ENCODE measurements at regions not wholly inside any gene's neighbourhood (a gene's known extent, or its start where the extent isn't known, plus 50 kb on each side); places are given as distances from the start of the nearest gene placed in this dataset.
"Not testable (repeated sequence)": the region's sequence is repeated elsewhere in the genome, so short reads cannot be mapped to it uniquely, and the experiment has no call there.

DNA sequence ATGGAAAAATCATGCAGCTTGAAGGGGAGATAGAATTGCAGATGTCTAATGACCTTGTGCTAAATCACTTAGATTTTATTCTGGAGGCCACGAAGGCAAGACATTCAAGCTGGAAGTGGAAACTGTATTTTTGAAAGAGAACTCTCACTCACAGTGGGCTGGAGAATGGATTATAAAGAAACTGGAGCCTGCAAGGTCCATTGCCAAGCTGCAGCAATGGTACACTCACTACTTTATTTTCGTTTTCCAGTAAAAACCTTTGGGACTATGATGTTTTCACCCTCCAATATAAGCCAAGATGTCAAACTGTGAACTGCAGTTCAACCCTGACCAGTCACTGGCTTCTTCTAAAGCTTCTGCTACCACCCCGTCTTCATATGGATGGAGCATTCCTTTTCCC is 62.0 kb downstream of the SKIDA1 start:
- no peak for FAIRE-seq

DNA sequence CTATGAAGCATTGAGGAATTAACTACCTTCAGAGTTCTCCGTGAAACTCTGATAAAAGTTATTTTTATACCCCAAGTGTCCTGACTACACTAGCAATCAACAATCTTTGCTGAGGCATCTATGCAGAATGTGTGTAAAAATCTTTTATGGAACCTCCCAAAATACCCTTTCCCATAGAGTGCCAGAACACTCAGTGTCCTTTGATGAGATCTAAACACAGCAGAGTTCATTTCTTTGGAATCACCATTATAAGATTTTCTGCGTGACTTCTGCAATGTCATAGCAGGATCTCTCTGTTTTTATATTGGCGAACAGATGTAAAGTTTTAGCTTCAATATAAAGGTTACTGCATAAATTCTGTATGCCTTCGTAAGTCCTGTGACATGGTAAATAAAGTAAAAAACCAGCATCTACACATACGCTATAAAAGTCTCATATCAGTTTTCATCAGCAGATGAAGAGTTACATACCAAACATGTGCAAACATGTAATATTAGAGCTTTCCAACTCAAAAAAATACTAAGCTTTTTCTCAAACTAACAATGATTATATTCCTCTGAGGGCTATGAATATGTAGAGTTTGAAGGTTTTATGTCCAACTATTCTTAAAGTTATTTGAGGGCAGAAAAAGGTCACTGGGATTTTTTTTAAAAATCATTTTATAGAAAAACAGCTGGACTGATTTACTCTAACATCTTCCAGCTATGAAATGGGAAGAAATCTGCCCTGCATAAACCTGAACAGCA is 67.2 kb downstream of the SKIDA1 start:
- FAIRE-seq: no peak

DNA sequence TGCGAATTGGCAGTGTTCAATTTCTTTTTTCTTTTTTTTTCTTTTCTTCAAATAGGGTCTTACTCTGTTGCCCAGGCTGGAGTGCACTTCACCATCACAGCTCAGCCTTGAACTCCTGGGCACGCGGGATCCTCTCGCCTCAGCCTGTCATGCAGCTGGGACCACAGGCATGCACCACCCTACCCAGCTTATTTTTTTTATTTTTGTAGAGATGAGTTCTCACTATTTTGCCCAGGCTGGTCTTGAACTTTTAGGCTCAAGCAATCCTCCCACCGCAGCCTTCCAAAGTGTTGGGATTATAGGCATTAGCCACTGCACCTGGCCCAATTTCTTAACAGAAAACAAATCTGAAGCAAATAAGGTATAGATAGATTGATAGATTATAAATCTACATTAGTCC is 69.3 kb downstream of the SKIDA1 start:
- FAIRE-seq: no peak

DNA sequence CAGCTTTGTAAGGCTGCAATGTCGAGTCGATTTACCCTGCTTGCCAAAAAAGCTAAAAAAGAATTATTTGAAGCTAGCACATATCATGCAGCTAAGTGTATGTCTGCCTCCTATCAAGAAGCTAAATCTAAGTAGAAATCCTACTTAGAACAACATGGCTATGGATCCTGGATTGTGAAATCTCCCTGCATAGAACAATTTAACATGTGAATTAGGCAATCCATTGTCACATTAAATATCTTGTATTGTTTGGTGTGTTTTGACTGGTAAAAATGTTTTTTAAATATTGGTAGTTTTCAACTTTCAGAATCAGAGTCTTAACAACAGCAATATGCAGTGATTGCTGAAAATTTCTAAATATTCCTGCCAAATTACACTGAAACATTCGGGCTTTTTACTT is 73.3 kb downstream of the SKIDA1 start:
- peak; percentile 19 for FAIRE-seq

DNA sequence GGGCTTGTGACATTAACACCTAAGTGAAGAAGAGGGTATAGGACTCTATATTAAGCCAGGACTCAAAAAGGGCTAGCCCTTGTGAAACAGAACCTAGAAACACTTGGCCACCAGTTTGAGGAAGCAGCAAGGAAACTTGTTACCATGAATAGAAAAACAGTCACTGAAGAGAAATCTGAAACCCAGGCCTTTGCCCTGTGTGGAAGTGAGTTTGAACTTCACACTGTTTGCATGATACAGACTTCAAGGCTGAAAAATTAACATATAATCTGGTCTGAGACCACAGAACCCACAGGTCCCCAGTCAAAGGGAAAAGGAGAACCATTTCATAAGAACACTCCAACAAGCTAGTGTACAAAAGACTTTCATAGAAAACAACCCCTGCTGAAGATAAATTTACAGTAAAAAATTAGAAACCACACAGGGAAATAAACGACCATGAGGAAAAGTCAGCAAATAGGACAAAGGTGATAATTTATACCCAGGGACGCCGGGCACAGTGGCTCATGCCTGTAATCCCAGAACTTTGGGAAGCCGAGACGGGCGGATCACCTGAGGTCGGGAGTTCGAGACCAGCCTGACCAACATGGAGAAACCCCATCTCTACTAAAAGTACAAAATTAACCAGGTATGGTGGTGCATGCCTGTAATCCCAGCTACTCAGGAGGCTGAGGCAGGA is 76.1 kb downstream of the SKIDA1 start:
- FAIRE-seq: no peak

DNA sequence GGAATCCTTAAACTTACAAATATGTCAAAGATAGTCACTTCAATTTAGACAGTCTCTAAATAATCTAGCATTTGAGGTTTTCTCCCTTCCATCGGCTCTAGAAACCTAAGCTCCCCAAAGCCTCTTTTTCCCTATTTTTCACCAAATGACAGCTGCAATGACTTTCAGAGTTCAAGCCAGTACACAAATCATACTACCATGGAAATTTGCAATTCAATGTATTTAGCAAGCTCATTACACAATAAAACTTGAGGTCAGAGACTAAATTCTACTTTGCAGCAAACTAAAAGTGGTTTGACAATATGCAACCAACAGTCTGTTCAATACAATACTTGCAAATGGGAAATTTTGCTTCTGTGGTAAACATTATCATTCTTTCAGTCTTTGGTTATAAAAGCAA is 80.3 kb downstream of the SKIDA1 start:
- FAIRE-seq: no peak

DNA sequence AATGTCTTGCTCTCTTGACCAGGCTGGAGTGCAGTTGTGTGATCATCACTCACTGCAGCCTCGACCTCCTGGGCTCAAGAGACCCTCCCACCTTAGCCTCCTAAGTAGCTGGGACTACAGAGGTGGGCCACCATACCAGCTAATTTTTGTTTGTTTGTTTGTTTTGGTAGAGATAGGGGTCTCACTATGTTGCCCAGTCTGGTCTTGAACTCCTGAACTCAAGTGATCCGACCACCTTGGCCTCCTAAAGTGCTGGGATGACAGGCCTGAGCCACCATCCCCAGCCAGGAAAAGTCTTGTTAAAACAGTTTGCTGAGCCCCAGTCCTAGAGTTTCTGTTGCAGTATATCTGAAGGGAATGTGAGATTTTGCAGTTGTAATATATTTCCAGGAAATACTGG is 83.9 kb downstream of the SKIDA1 start:
- FAIRE-seq: no peak

DNA sequence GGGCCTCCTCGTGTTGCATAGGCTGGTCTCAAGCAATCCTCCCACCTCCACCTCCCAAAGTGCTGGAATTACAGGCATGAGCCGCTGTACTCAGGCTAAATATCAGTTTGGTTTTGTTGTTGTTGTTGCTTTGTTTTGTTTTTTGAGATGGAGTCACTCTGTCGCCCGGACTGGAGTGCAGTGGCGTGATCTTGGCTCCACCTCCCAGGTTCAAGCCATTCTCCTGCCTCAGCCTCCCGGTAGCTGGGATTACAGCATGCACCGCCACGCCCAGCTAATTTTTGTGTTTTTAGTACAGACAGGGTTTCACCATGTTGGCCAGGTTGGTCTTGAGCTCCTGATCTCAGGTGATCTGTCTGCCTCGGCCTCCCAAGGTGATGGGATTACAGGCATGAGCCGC is 86.6 kb downstream of the SKIDA1 start:
- not testable (repeated sequence) for FAIRE-seq

DNA sequence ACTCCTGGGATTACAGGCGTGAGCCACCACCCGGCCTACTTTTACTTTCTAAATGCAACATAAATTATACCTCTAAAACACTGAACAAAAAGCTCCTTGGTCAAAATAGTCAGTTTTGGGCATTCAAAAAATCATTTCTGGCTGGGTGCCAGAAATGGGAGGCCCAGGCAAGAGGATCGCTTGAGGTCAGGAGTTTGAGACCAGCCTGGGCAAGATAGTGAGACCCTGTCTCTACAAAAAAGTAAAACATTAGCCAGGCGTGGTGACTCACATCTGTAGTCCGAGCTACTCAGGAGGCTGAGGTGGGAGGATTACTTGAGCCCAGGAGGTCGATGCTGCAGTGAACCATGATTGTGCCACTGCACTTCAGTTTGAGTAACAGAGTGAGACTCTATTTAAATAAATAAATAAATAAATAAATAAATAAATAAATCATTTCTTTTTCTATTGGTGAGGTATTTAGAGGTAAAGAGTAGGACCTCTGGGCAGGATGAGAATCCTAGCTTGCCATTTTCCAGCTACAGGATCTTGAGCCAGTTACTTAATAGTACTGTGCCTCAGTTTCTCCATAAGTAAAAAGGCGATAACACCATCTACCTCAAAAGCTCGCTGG is 87.6 kb downstream of the SKIDA1 start:
- FAIRE-seq: no peak

DNA sequence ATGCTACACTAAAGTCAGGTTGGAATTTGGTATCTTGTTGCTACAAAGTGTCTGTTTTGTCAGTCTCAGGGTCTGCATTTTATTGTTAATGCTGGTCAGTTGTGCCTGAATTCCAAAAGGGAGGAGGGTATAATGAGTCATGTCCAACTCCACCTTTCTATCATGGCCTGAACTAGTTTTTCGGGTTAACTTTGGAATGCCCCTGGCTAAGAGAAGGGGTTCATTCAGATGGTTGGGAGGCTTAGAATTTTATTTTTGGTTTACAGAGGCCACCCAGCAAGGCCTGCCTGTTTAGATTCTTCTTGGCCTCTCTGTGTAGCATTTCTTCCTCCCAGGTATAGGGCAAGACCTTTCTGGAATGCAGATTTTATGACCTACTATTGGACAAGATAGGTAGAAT is 93.2 kb downstream of the SKIDA1 start:
- FAIRE-seq: no peak

DNA sequence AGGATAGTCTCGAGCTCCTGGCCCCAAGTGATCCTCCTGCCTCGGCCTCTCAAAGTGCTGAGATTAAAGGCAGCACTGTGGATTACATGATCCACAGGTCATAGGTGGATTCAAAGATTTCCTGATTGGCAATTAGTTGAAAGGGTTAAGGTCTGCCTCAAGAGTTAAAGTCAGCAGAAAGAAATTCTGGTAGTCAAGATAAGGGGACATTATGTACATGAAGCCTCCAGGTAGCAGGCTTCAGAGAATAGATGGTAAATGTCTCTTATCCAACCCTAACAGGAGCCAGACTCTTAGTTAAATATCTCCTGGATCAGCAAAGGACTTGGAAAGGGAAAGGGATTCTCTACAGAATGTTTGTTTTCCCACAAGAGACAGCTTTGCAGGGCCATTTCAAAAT is 93.7 kb downstream of the SKIDA1 start:
- no peak for FAIRE-seq

DNA sequence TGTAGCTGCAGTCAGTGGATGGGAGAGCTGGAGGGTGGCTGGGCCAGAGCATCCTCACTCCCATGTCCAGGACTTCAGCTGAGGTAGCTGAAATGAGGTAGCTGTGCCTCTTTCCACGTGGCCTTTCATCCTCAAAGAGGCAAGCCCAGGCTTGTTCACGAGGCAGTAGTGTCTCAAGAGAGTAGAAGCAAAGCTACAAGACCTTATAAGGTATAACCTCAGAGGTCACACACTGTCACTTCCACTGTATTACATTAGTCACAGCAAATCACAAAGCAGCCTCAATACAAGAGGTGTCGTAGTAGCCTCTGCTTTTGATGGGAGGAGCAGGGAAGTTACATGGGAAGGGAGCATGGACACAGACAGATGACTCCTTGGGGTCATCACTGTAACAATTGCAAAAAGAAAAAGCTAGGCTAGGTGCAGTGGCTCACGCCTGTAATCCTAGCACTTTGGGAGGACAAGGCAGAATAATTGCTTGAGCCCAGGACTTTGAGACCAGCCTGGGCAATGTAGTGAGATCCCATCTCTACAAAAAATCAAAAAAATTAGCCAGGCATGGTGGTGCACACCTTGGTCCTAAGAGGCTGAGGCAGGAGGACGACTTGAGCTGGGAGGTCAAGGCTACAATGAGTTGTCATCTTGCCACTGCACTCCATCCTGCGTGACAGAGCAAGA is 97.5 kb downstream of the SKIDA1 start:
- FAIRE-seq: no peak

DNA sequence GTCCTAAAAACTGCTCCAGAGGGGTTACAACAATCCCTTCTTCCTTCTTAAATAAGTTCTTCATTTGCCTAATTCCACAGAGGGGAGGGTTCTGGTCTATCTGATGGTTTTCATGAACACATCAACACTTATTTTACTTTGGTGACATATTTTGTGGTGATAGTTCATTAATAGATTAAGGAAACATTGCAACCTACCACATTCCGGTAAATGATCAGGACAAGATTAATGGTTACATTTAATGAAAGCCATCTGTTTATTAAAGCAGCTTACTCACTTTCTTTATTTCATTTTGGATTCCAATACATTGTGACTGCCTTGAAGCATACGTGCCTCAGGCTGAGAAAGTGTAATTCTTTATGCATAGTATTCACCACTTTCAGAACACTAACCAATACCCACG is 101.0 kb downstream of the SKIDA1 start:
- FAIRE-seq: no peak

DNA sequence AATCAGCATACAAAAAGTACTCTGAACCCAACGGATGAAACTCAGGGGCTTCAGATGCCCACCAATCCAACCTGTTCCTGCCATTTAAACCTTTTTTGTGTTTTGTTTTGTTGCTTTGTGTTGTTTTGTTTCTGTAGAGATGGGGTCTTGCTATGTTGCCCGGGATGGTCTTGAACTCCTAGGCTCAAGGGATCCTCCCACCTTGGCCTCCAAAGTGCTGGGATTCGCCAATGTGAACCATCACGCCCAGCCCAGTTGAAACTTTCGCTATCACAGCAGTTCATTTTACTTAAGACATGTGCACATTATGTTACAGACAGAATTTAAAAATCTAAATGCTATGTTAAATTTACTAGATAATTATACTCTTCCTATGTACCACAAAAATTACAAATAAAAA is 101.6 kb downstream of the SKIDA1 start:
- no peak for FAIRE-seq

DNA sequence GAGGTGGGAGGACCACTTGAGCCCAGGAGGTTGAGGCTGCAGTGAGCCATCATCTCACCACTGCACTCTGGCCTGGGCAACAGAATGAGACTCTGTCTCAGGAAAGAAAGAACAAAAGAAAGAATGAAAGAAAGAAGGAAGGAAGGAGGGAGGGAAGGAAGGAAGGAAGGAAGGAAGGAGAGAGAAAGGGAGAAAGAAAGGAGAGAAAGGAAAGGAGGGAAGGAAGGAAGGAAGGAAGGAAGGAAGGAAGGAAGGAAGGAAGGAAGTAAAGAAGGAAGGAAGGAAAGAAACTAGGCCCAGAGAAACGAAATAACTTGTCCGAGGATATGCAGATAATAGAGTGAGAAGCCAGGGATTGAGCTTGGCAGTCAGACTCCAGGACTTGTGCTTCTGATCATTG is 102.1 kb downstream of the SKIDA1 start:
- no peak for FAIRE-seq

DNA sequence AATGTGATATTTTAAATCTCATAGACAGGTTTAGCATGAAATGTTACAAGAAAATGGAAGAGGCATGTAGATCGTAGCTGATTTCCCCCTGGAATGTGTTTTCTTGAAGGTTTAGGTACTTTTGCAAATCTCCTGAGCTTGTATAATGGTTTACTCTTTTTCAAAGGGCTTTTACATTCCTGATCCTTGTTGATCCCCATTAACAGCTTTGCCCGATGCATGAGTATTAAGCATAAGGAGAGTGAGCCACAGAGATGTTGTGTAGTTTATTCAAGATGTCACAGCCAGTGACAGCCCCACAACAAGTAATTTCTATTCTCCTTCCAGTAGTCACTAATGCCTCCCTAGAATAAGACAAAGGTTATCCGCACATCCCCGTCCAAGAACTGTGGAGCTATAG is 103.7 kb downstream of the SKIDA1 start:
- no peak for FAIRE-seq

DNA sequence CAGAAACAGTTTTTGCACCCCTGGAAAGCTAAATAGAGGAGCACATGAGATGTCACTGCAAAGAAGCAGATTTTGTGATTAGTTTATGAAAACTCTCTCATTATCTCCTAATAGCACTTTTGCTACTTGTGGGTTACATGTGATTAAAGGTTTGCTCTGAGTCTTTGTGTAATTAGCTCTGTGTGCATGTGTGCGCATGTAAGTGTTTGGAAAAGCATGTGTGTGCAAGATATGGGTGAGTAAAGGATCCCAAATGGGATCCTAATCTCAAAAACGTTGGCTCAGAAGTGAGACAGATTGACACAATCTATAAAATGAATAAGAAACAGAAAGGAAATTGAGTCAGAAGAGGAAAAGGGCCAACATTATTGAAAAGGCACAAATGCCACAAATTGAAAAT is 104.5 kb downstream of the SKIDA1 start:
- FAIRE-seq: no peak

DNA sequence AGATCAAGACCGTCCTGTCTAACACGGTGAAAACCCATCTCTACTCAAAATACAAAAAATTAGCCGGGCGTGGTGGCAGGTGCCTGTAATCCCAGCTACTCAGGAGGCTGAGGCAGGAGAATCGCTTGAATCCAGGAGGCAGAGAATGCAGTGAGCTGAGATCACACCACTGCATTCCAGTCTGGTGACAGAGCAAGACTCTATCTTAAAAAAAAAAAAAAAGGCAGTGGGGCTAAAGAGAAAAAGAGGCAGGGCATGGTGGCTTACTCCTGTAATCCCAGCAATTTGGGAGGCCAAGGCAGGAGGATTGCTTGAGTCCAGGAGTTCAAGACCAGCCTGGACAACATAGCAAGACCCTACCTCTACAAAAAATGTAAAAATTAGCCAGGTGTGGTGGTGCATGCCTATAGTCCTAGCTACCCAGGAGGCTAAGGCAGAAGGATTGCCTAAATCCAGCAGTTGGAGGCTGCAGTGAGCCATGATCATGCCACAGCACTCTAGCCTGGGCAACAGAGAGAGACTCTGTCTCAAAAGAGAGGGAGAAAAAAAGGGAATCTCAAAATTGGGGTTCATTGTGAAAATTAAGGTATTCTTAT is 106.4 kb downstream of the SKIDA1 start:
- not testable (repeated sequence) for FAIRE-seq

DNA sequence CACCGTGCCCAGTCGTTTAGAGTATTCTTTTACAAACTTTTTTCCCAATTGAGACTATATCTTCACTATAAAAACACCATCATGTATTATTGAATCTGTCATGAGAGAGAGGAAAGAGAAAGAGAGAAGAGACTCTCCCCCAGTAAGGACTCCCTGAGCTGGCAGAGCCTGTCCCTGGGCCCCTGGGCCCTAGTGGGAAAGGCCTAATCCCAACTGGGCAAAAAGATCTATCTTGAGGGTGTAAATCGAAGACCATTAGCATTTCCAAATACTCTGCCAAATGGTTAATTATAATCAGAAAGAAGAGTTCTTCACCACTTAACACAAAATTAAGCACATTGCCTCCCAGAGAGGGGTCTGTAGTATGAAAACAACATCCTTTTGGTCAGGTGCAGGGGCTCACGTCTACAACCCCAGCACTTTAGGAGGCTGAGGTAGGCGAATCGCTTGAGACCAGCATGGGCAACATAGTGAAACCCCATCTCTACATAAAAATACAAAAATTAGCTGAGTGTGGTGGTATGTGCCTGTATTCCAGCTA is 108.2 kb downstream of the SKIDA1 start:
- no peak for FAIRE-seq

DNA sequence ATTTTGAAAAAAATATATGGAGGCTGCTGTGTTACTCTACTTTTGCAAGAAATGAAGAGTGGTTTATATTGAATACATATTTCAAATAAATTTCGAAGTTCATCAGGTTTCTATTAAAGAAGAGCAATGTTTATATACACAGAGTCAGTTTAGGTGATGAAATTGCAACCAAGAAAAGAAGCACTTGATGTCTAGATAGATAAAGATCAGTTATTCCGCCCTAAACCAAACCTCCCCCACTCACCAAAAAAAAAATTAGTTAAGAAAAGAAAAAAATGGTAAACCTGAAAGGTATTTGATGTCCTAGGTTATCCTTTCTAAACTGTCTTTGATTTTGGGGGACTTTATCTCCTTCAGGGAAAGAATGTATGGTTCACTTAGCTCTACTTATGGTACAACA is 111.8 kb downstream of the SKIDA1 start:
- no peak for FAIRE-seq

DNA sequence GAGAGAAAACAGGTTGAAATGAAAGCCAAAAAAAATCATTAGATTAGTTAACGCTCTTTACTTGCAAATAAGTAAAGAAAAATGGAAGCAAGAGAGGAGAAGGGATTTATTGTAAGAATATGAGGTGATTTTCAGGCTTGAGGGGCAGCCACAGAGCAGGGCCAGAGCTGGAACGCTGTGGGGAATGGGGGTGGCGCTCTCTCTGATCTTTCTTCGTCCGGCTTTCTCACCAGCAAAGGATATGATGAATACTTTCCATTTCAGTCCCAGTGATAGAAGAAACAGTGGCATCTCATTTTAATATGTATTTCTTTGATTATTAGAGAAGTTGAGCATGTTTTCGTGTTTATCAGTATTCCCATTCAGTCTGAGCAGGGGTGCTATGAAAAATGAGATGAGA is 112.2 kb downstream of the SKIDA1 start:
- FAIRE-seq: no peak

DNA sequence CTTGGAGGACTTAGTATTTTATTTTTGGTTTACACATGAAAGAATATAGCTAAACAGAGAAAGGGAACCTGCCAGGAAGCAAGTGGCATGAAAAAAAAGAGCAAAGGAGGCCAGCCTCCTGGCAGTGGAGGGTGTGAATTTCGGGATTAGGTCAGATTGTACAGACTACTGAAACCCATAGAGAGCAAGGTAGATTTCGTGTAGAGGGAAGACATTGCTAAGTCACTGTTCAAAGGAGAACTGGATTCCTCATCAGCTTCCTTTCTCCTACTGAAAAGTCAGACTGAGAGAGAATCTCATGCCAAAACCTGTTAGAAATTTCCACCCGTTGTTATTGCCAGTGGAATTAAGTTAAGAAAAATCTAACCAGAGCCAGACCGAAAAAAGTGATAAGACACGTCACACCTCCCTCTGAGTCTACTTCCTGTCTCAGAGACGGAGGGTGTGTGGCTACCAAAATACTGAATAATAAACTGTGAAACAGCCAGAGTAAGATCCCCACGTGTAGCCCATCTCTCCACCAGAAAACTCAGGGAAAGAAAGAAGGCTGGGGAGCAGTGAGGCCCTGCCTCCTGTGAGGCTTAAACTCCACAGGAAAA is 118.8 kb downstream of the SKIDA1 start:
- FAIRE-seq: no peak

DNA sequence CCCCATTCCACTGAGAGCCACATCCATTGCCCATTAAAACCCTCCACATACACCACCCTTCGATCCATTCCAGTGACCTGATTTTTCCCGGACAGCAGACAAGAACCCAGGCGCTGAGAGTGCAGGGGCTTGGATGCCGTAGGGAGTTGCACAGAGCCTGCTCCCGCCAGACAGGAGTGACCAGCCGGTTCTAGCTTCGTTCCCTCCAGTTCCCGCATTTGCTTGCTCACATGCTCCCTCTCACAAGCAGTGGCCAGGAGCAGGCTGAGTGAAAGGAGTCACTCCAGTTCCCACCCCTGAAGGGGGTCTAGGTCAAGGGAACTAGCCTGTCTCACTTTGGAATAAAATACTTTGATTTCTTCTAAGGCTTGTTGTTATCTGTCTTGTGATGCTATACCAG is 119.5 kb downstream of the SKIDA1 start:
- no peak for FAIRE-seq
